Activated CD8-positive, alpha-beta T cell treated with anti-CD3 and anti-CD28 coated beads for 36 hours (primary cell): ENCODE measurements at regions not wholly inside any gene's neighbourhood (a gene's known extent, or its start where the extent isn't known, plus 50 kb on each side); places are given as distances from the start of the nearest gene placed in this dataset.

Experiments
- ATAC-seq: fragments of 200-7000 bp; cut with Tn5 transposase; one replicate; pipeline ENCODE4 v1.10.0; 2021; ENCODE audit warnings: mild to moderate bottlenecking, moderate library complexity
- CTCF ChIA-PET: fragments of 350-600 bp; sonication (Branson Sonifier 250); formaldehyde crosslinking; loops from one replicate; lab custom pipeline; 2021; ENCODE audit warnings: antibody characterized with exemption; lab: Charles Lee
- POLR2A ChIA-PET: fragments of 350-600 bp; sonication (Branson Sonifier 250); formaldehyde crosslinking; loops from one replicate; lab custom pipeline; 2021; ENCODE audit warnings: antibody characterized with exemption; lab: Charles Lee
- DNase-seq: peaks from one replicate; pipeline ENCODE4 v3.0.0-alpha.2; 2020
- H3K27ac Mint-ChIP-seq: one replicate; pipeline ENCODE4 v1.8.0; 2021; ENCODE audit warnings: mild to moderate bottlenecking, mixed read lengths
- H3K27me3 Mint-ChIP-seq: one replicate; pipeline ENCODE4 v1.8.0; 2021; ENCODE audit warnings: mixed read lengths
- H3K36me3 Mint-ChIP-seq: one replicate; pipeline ENCODE4 v1.8.0; 2021; ENCODE audit warnings: low read depth, mixed read lengths
- H3K4me1 Mint-ChIP-seq: one replicate; pipeline ENCODE4 v1.8.0; 2021; ENCODE audit warnings: low read depth, mixed read lengths
- H3K4me3 Mint-ChIP-seq: one replicate; pipeline ENCODE4 v1.8.0; 2021; ENCODE audit warnings: mild to moderate bottlenecking, moderate library complexity, mixed read lengths
- H3K9me3 Mint-ChIP-seq: one replicate; pipeline ENCODE4 v1.8.0; 2021; ENCODE audit warnings: mixed read lengths
- CTCF ChIP-seq: fragments of 200-600 bp; IDR thresholded peaks from one replicate; pipeline ENCODE4 v1.8.0; 2022; ENCODE audit warnings: antibody characterized with exemption, mild to moderate bottlenecking
- intact Hi-C: fragments of 100-400 bp; cut with micrococcal nuclease; formaldehyde crosslinking; loops from one replicate; pipeline ENCODE4 v1.10.0; 2022

GRCh38 chr1:4113897-4114296 is 213.8 kb upstream of the C1orf174 start:
- ChIA-PET POLR2A (no interaction called here), CTCF (no interaction called here)
- H3K9me3 Mint-ChIP-seq, result peaks cover 7% of the 10 kb centered on the region
- intact Hi-C loops, result no loop called here
- no peak overlapping the region for H3K4me3 Mint-ChIP-seq
- H3K36me3 Mint-ChIP-seq, result no peaks in the 10 kb centered on the region
- no peak for ATAC-seq
- H3K27ac Mint-ChIP-seq, result no peak overlapping the region
- H3K27me3 Mint-ChIP-seq, result no peaks in the 10 kb centered on the region
- TF ChIP-seq CTCF, result no peak
- H3K4me1 Mint-ChIP-seq, result no peaks in the 10 kb centered on the region
- DNase-seq, result no peak

- peaks cover 7% of the 10 kb centered on the region for H3K9me3 Mint-ChIP-seq
- intact Hi-C loops, result no loop called here
- no peaks in the 10 kb centered on the region for H3K36me3 Mint-ChIP-seq
- H3K4me3 Mint-ChIP-seq, result no peak overlapping the region
- POLR2A ChIA-PET, result interaction anchor here (1.0 kb wide), 1 partner anchor 9 kb away, joined by 5 read pairs; no protein-coding TSS in a partner anchor
- no peak overlapping the region for H3K27ac Mint-ChIP-seq
- CTCF ChIA-PET, result no interaction called here
- no peak for ATAC-seq
- H3K27me3 Mint-ChIP-seq, result no peaks in the 10 kb centered on the region
- no peaks in the 10 kb centered on the region for H3K4me1 Mint-ChIP-seq
- no peak for TF ChIP-seq CTCF
- DNase-seq, result no peak
Measured at GRCh38 chr1:4115191-4115900, 215.3 kb upstream of the C1orf174 start.

GRCh38 chr1:4117196-4117595 is 217.1 kb upstream of the C1orf174 start:
- Mint-ChIP-seq H3K9me3 (peaks cover 7% of the 10 kb centered on the region), H3K4me1 (no peaks in the 10 kb centered on the region), H3K27ac (no peak overlapping the region), H3K27me3 (no peaks in the 10 kb centered on the region), H3K4me3 (no peak overlapping the region), H3K36me3 (no peaks in the 10 kb centered on the region)
- CTCF ChIA-PET, result no interaction called here
- DNase-seq, result no peak
- POLR2A ChIA-PET, result no interaction called here
- TF ChIP-seq CTCF, result no peak
- ATAC-seq, result no peak
- intact Hi-C loops, result no loop called here

GRCh38 chr1:4118746-4119515 is 218.9 kb upstream of the C1orf174 start:
- intact Hi-C loops, result no loop called here
- H3K36me3 Mint-ChIP-seq, result no peaks in the 10 kb centered on the region
- H3K27ac Mint-ChIP-seq, result no peak overlapping the region
- no peak overlapping the region for H3K4me3 Mint-ChIP-seq
- ChIA-PET CTCF (no interaction called here), POLR2A (no interaction called here)
- H3K4me1 Mint-ChIP-seq, result no peaks in the 10 kb centered on the region
- no peak for ATAC-seq
- TF ChIP-seq CTCF, result no peak
- peaks cover 5% of the 10 kb centered on the region for H3K9me3 Mint-ChIP-seq
- no peaks in the 10 kb centered on the region for H3K27me3 Mint-ChIP-seq
- DNase-seq, result no peak
